ENCODE measurements at regions not wholly inside any gene's neighbourhood (a gene's known extent, or its start where the extent isn't known, plus 50 kb on each side); places are given as distances from the start of the nearest gene placed in this dataset.

- Histone ChIP-seq H3K4me3 (ENCODE audit: low read length) (no peak overlapping the region), H3K9me3 (replicated peaks; ENCODE audit: insufficient read depth, low read length) (no peaks in the 10 kb centered on the region), H2AFZ (ENCODE audit: low read length) (no peak overlapping the region), H3K36me3 (replicated peaks; ENCODE audit: insufficient read depth, low read length) (no peaks in the 10 kb centered on the region), H4K20me1 (ENCODE audit: insufficient read depth, low read length) (no peaks in the 10 kb centered on the region), H3K9ac (ENCODE audit: low read length) (no peak overlapping the region), H3K4me2 (ENCODE audit: low read depth, low read length) (no peak overlapping the region), H3K27me3 (replicated peaks; ENCODE audit: insufficient read depth, low read length) (no peaks in the 10 kb centered on the region), H3K27ac (ENCODE audit: low read length) (no peak overlapping the region), H3F3A (ENCODE audit: insufficient read depth, low read length) (peaks cover 11% of the 10 kb centered on the region; the same call in 1 of the 2 replicates), H3K4me1 (ENCODE audit: low read length) (peaks cover 16% of the 10 kb centered on the region), H3K79me2 (ENCODE audit: low read length) (no peaks in the 10 kb centered on the region), H3K9me2 (replicated peaks; ENCODE audit: insufficient read depth, low read length) (no peaks in the 10 kb centered on the region)
- no peak for TF ChIP-seq EZH2phosphoT487 (IDR thresholded peaks at IDR 0.05; ENCODE audit: low read length)
- no peak for TF ChIP-seq EZH2 (optimal IDR thresholded peaks at IDR 0.05; ENCODE audit: low read depth, low read length)
- TF ChIP-seq CTCF (IDR thresholded peaks at IDR 0.05; ENCODE audit: low read length), result no peak
- DNase-seq, result no peak
Measured at GRCh38 chr7:13151978-13152377, 464.5 kb downstream of the ARL4A start.

- H3F3A ChIP-seq (ENCODE audit: insufficient read depth, low read length), result peaks cover 11% of the 10 kb centered on the region; the same call in 1 of the 2 replicates
- no peak for DNase-seq
- no peak overlapping the region for H3K4me3 ChIP-seq (ENCODE audit: low read length)
- no peaks in the 10 kb centered on the region for H3K79me2 ChIP-seq (ENCODE audit: low read length)
- H3K36me3 ChIP-seq (replicated peaks; ENCODE audit: insufficient read depth, low read length), result no peaks in the 10 kb centered on the region
- no peak overlapping the region for H3K9ac ChIP-seq (ENCODE audit: low read length)
- H3K9me2 ChIP-seq (replicated peaks; ENCODE audit: insufficient read depth, low read length), result no peaks in the 10 kb centered on the region
- H3K27me3 ChIP-seq (replicated peaks; ENCODE audit: insufficient read depth, low read length), result no peaks in the 10 kb centered on the region
- H4K20me1 ChIP-seq (ENCODE audit: insufficient read depth, low read length), result no peaks in the 10 kb centered on the region
- peaks cover 16% of the 10 kb centered on the region for H3K4me1 ChIP-seq (ENCODE audit: low read length)
- no peak overlapping the region for H3K27ac ChIP-seq (ENCODE audit: low read length)
- no peak overlapping the region for H3K4me2 ChIP-seq (ENCODE audit: low read depth, low read length)
- H3K9me3 ChIP-seq (replicated peaks; ENCODE audit: insufficient read depth, low read length), result no peaks in the 10 kb centered on the region
- H2AFZ ChIP-seq (ENCODE audit: low read length), result no peak overlapping the region
- no peak for TF ChIP-seq EZH2phosphoT487 (IDR thresholded peaks at IDR 0.05; ENCODE audit: low read length)
Measured at GRCh38 chr7:13152755-13153154, 465.3 kb downstream of the ARL4A start.

- H3K4me3 ChIP-seq (ENCODE audit: low read length), result no peak overlapping the region
- TF ChIP-seq EZH2 (optimal IDR thresholded peaks at IDR 0.05; ENCODE audit: low read depth, low read length), result no peak
- no peak for TF ChIP-seq CTCF (IDR thresholded peaks at IDR 0.05; ENCODE audit: low read length)
- no peak for TF ChIP-seq EZH2phosphoT487 (IDR thresholded peaks at IDR 0.05; ENCODE audit: low read length)
- no peak overlapping the region for H2AFZ ChIP-seq (ENCODE audit: low read length)
- no peak for DNase-seq
- H3K27me3 ChIP-seq (replicated peaks; ENCODE audit: insufficient read depth, low read length), result no peaks in the 10 kb centered on the region
- H3K9ac ChIP-seq (ENCODE audit: low read length), result no peak overlapping the region
- H3K9me2 ChIP-seq (replicated peaks; ENCODE audit: insufficient read depth, low read length), result no peaks in the 10 kb centered on the region
- H3K36me3 ChIP-seq (replicated peaks; ENCODE audit: insufficient read depth, low read length), result no peaks in the 10 kb centered on the region
- peaks cover 16% of the 10 kb centered on the region for H3K4me1 ChIP-seq (ENCODE audit: low read length)
- H3F3A ChIP-seq (ENCODE audit: insufficient read depth, low read length), result peaks cover 11% of the 10 kb centered on the region; the same call in 1 of the 2 replicates
- no peaks in the 10 kb centered on the region for H3K9me3 ChIP-seq (replicated peaks; ENCODE audit: insufficient read depth, low read length)
- no peak overlapping the region for H3K27ac ChIP-seq (ENCODE audit: low read length)
- no peaks in the 10 kb centered on the region for H3K79me2 ChIP-seq (ENCODE audit: low read length)
- H4K20me1 ChIP-seq (ENCODE audit: insufficient read depth, low read length), result no peaks in the 10 kb centered on the region
- H3K4me2 ChIP-seq (ENCODE audit: low read depth, low read length), result no peak overlapping the region
Measured at GRCh38 chr7:13153266-13153665, 465.8 kb downstream of the ARL4A start.

- H2AFZ ChIP-seq (ENCODE audit: low read length), result no peak overlapping the region
- no peak overlapping the region for H3K4me2 ChIP-seq (ENCODE audit: low read depth, low read length)
- DNase-seq, result no peak
Measured at GRCh38 chr7:13153742-13154141, 466.3 kb downstream of the ARL4A start.

More at GRCh38 chr7:13153742-13154141, 466.3 kb downstream of the ARL4A start:
- H3K4me1 ChIP-seq (ENCODE audit: low read length), result peaks cover 16% of the 10 kb centered on the region
- no peak overlapping the region for H3K27ac ChIP-seq (ENCODE audit: low read length)
- H3K27me3 ChIP-seq (replicated peaks; ENCODE audit: insufficient read depth, low read length), result no peaks in the 10 kb centered on the region
- no peaks in the 10 kb centered on the region for H3K9me3 ChIP-seq (replicated peaks; ENCODE audit: insufficient read depth, low read length)
- H3K79me2 ChIP-seq (ENCODE audit: low read length), result no peaks in the 10 kb centered on the region
- no peak overlapping the region for H3K4me3 ChIP-seq (ENCODE audit: low read length)
- TF ChIP-seq CTCF (IDR thresholded peaks at IDR 0.05; ENCODE audit: low read length) (no peak), EZH2phosphoT487 (IDR thresholded peaks at IDR 0.05; ENCODE audit: low read length) (no peak), EZH2 (optimal IDR thresholded peaks at IDR 0.05; ENCODE audit: low read depth, low read length) (no peak)
- H3K9ac ChIP-seq (ENCODE audit: low read length), result no peak overlapping the region
- peaks cover 11% of the 10 kb centered on the region; the same call in 1 of the 2 replicates for H3F3A ChIP-seq (ENCODE audit: insufficient read depth, low read length)
- H4K20me1 ChIP-seq (ENCODE audit: insufficient read depth, low read length), result no peaks in the 10 kb centered on the region
- no peaks in the 10 kb centered on the region for H3K36me3 ChIP-seq (replicated peaks; ENCODE audit: insufficient read depth, low read length)
- no peaks in the 10 kb centered on the region for H3K9me2 ChIP-seq (replicated peaks; ENCODE audit: insufficient read depth, low read length)
